Heart left ventricle (tissue), 16 donors: ENCODE measurements at regions not wholly inside any gene's neighbourhood (a gene's known extent, or its start where the extent isn't known, plus 50 kb on each side); places are given as distances from the start of the nearest gene placed in this dataset.

ENCODE experiments used
- ATAC-seq, 4 donors: fragments of 200-7000 bp; cut with Tn5 transposase; one replicate each; pipeline ENCODE4 v1.9.1; 2020 to 2022; ENCODE audit warnings: moderate library complexity in 4 of 4, mild to moderate bottlenecking in 3 of 4, moderate number of reproducible peaks in 1 of 4
- DNase-seq, 5 donors: peaks; one replicate each; pipeline ENCODE4 v3.0.0-alpha.2; 2020
- H3K27ac ChIP-seq, 12 donors: fragments of 200-600 bp; sonication (generic) in 4 of 12; one replicate each; pipeline versions ENCODE4 v1.5.0 to v1.8.0; 2016 to 2022; ENCODE audit warnings: mild to moderate bottlenecking in 2 of 12
- H3K27me3 ChIP-seq, 9 donors: fragments of 200-600 bp; sonication (generic) in 2 of 9; one replicate each; pipeline versions ENCODE4 v1.5.1 to v1.8.0; 2016 to 2022; ENCODE audit warnings: mild to moderate bottlenecking in 3 of 9
- H3K36me3 ChIP-seq, 9 donors: fragments of 200-600 bp; sonication (generic) in 2 of 9; one replicate each; pipeline versions ENCODE4 v1.5.0 to v1.8.0; 2018 to 2022; ENCODE audit warnings: mild to moderate bottlenecking in 2 of 9
- H3K4me1 ChIP-seq, 12 donors: fragments of 200-600 bp; sonication (generic) in 4 of 12; one replicate each; pipeline versions ENCODE4 v1.5.0 to v1.8.0; 2016 to 2022; ENCODE audit warnings: mild to moderate bottlenecking in 3 of 12
- H3K4me3 ChIP-seq, 12 donors: fragments of 200-600 bp; sonication (generic) in 4 of 12; one replicate each; pipeline versions ENCODE4 v1.5.0 to v1.8.0; 2017 to 2022; ENCODE audit warnings: mild to moderate bottlenecking in 9 of 12, moderate library complexity in 4 of 12
- H3K9me3 ChIP-seq, 12 donors: fragments of 200-600 bp; sonication (generic) in 4 of 12; one replicate each; pipeline versions ENCODE4 v1.5.0 to v1.8.0; 2016 to 2022; ENCODE audit warnings: mild to moderate bottlenecking in 1 of 12
- CTCF ChIP-seq, 12 donors: fragments of 200-600 bp; sonication (generic) in 4 of 12; IDR thresholded peaks; one replicate each; pipeline versions ENCODE4 v1.5.0 to v1.8.0; 2018 to 2022; ENCODE audit warnings: antibody characterized with exemption in 12 of 12, mild to moderate bottlenecking in 5 of 12
- POLR2A ChIP-seq, 2 donors: fragments of 450-650 bp; IDR thresholded peaks; one replicate each; pipeline ENCODE4 v1.6.1; 2017; ENCODE audit warnings: antibody characterized with exemption in 2 of 2, mild to moderate bottlenecking in 2 of 2, moderate library complexity in 2 of 2
- WGBS, 4 donors: extraction: QIAGEN DNeasy Blood & Tissue Kit in 2 of 4; methylation state at CpG; one replicate each; pipeline versions ENCODE4 v1.1.5 to v1.1.7; 2013 to 2018; 5-methylcytosine and 5-hydroxymethylcytosine counted together
- intact Hi-C, 10 donors: fragments of 100-400 bp; cut with DNase I; formaldehyde crosslinking; loops; one replicate each; pipeline versions ENCODE4 v1.11.1 to v1.14.2; 2022
- donor health status: ischemic (EF 13 %, LVEDD 7.1; RV severe dilation, severe dysfunction).
- donor health status: healthy with polysubstance abuse.
- donor health status: DM: no; HTN: yes; CAD: no.
- donor health status: DM: no; HTN: no; CAD: no.
- donor health status: ischemic (EF 25% LVEDD 6.9; RV normal size, moderate dysfunction).
- donor health status: ischemic (EF 25% LVEDD 5.7; RV mildly dilated, moderate dysfunction).
- donor health status: healthy.
- donor health status: DM: yes; HTN: yes; CAD: no.
- donor health status: ischemic (EF 35%, LVEDD 5.7; RV mildly dilated, moderate dysfunction).
- donor health status: nonischemic (EF 11% LVEDD 7.7; RV severe dilation, severe dysfunction).
- donor health status: DM: yes; HTN: yes; CAD: no.
- donor health status: PGD.
- donor health status: ischemic (EF 29% LVEDD 5.4; RV normal size, mild dysfunction).
- donor health status: nonischemic (EF 23%, LVEDD 6.1; RV moderate dilation, normal function).

- H3K27me3 ChIP-seq, result peaks cover 0 to 19% (median 0%) of the 10 kb centered on the region in 9 donors
- H3K4me3 ChIP-seq, result no peak overlapping the region
- H3K27ac ChIP-seq, result no peak overlapping the region
- ATAC-seq (no peak), DNase-seq (no peak)
- TF ChIP-seq POLR2A (IDR thresholded peaks at IDR 0.05) (no peak), CTCF (IDR thresholded peaks at IDR 0.05) (no peak)
- WGBS, 4 donors, result 91 to 94% (median 92%) methylated on average over 5 of the region's 5 CpGs
- H3K9me3 ChIP-seq, result peaks cover 0 to 20% (median 4%) of the 10 kb centered on the region in 12 donors
- intact Hi-C loops, result no loop called here
- no peaks in the 10 kb centered on the region for H3K36me3 ChIP-seq
- no peaks in the 10 kb centered on the region for H3K4me1 ChIP-seq
Observed at GRCh38 chr16:86421995-86422394, 88.3 kb upstream of the FOXF1 start.

DNA sequence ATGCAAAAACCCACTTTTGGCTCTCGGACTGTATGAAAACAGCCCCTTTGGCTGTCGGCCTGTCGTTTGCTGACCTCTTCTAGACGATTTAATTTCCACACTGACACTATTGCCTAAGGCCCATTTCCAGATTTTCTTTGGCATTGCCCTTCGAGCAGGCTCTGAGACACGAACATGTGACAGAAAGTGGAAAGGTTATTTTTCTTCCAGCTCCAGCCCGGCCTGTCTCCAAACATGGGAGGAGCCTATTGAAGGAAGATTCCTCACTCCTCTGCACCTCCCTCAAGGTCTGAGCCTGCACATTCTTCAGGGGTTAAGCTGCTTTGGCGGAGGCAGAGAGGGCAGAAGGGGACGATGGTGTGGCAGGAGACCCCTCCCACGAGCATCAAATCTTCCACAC is 85.9 kb upstream of the FOXF1 start:
- intact Hi-C loops, result no loop called here
- no peak for ATAC-seq
- WGBS, 4 donors, result 62 to 77% (median 71%) methylated on average over 10 of the region's 10 CpGs

DNA sequence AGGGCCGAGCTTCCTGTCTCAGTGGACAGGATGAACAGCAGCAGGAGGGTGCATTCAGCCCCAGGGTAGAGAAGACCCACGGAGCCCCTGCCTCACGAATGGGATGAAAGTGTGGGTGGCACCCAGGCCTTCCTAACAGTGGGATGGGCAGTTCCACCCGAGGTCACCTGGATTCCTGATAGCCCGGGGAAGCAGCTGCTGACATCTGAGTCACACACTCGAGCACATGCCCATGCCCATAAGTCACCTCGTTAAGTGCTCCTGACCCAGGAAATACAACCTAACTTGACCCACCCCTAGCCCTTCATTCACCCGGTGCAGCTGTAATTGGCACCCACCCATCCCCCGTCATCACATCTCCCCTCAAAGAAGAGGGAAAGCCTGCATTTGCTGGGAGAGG is 85.3 kb upstream of the FOXF1 start:
- DNase-seq, result no peak
- Histone ChIP-seq H3K36me3 (no peaks in the 10 kb centered on the region), H3K27me3 (peaks cover 0 to 16% (median 0%) of the 10 kb centered on the region in 9 donors), H3K4me3 (no peak overlapping the region), H3K4me1 (peaks cover 0 to 9% (median 0%) of the 10 kb centered on the region in 12 donors), H3K9me3 (peaks cover 0 to 20% (median 4%) of the 10 kb centered on the region in 12 donors), H3K27ac (peak overlapping the region in 1 of 12 donors; percentile 72)
- intact Hi-C loops, result loop anchor here in 1 of 10 donors (5.0 kb wide), 1 partner anchor 33 kb away; no protein-coding TSS in a partner anchor
- 66 to 92% (median 72%) methylated on average over 7 to 9 of the region's 9 CpGs for WGBS, 4 donors
- ATAC-seq, result no peak
- no peak for TF ChIP-seq POLR2A (IDR thresholded peaks at IDR 0.05)

More for the DNA sequence above, 85.9 kb upstream of the FOXF1 start:
- Histone ChIP-seq H3K9me3 (peaks cover 0 to 20% (median 4%) of the 10 kb centered on the region in 12 donors), H3K4me1 (peaks cover 0 to 6% (median 0%) of the 10 kb centered on the region in 12 donors), H3K36me3 (no peaks in the 10 kb centered on the region), H3K4me3 (no peak overlapping the region), H3K27ac (peak overlapping the region in 1 of 12 donors; percentile 72), H3K27me3 (peaks cover 0 to 16% (median 0%) of the 10 kb centered on the region in 9 donors)
- TF ChIP-seq POLR2A (IDR thresholded peaks at IDR 0.05) (no peak), CTCF (IDR thresholded peaks at IDR 0.05) (no peak)
- no peak for DNase-seq

GRCh38 chr16:86426063-86426642 is 84.2 kb upstream of the FOXF1 start:
- intact Hi-C loops, result loop anchor here in 1 of 10 donors (5.0 kb wide), 1 partner anchor 34 kb away; no protein-coding TSS in a partner anchor
- WGBS, 4 donors, result 92 to 93% (median 93%) methylated on average over 11 to 12 of the region's 12 CpGs
- ATAC-seq, result no peak
- Histone ChIP-seq H3K27ac (peak overlapping the region in 1 of 12 donors; percentile 72), H3K4me1 (peaks cover 0 to 9% (median 0%) of the 10 kb centered on the region in 12 donors), H3K9me3 (peaks cover 0 to 17% (median 2%) of the 10 kb centered on the region in 12 donors), H3K4me3 (no peak overlapping the region), H3K27me3 (peaks cover 0 to 16% (median 0%) of the 10 kb centered on the region in 9 donors), H3K36me3 (no peaks in the 10 kb centered on the region)
- no peak for TF ChIP-seq POLR2A (IDR thresholded peaks at IDR 0.05)
- TF ChIP-seq CTCF (IDR thresholded peaks at IDR 0.05), result no peak
- DNase-seq, result no peak
